Smooth muscle cell (in vitro differentiated cells): ENCODE measurements at regions not wholly inside any gene's neighbourhood (a gene's known extent, or its start where the extent isn't known, plus 50 kb on each side); places are given as distances from the start of the nearest gene placed in this dataset.

Source experiments
- DNase-seq: peaks from one replicate; lab custom pipeline; 2025; ENCODE audit not compliant: unreplicated experiment; lab: John Stamatoyannopoulos, UW
- H2AFZ ChIP-seq: fragments of 200-600 bp; sonication (generic); 2 replicates; pipeline ENCODE4 v1.6.0; 2016; ENCODE audit warnings: antibody characterized with exemption, low read depth, mild to moderate bottlenecking
- H3F3A ChIP-seq: fragments of 200-600 bp; sonication (generic); 2 replicates; pipeline ENCODE4 v1.6.0; 2017; ENCODE audit warnings: antibody characterized with exemption, low read depth
- H3K27ac ChIP-seq: fragments of 200-600 bp; sonication (generic); 2 replicates; pipeline ENCODE4 v1.5.1; 2016; ENCODE audit warnings: low read depth, mild to moderate bottlenecking
- H3K27me3 ChIP-seq: fragments of 200-600 bp; sonication (generic); 2 replicates; pipeline ENCODE4 v1.6.1; 2016; ENCODE audit warnings: low read depth, mild to moderate bottlenecking
- H3K36me3 ChIP-seq: fragments of 200-600 bp; sonication (generic); 2 replicates; pipeline ENCODE4 v1.5.1; 2016; ENCODE audit warnings: low read depth
- H3K4me1 ChIP-seq: fragments of 200-600 bp; sonication (generic); 2 replicates; pipeline ENCODE4 v1.5.1; 2016; ENCODE audit warnings: low read depth
- H3K4me2 ChIP-seq: fragments of 200-600 bp; sonication (generic); 2 replicates; pipeline ENCODE4 v1.6.0; 2016; ENCODE audit warnings: mild to moderate bottlenecking
- H3K4me3 ChIP-seq: fragments of 200-600 bp; sonication (generic); 2 replicates; pipeline ENCODE4 v1.5.1; 2016; ENCODE audit warnings: mild to moderate bottlenecking
- H3K79me2 ChIP-seq: fragments of 200-600 bp; sonication (generic); 2 replicates; pipeline ENCODE4 v1.6.0; 2016; ENCODE audit warnings: low read depth, mild to moderate bottlenecking
- H3K9ac ChIP-seq: fragments of 200-600 bp; sonication (generic); 2 replicates; pipeline ENCODE4 v1.6.0; 2016; ENCODE audit warnings: low read depth
- H3K9me3 ChIP-seq: fragments of 200-600 bp; sonication (generic); replicated peaks from 2 replicates; pipeline ENCODE4 v1.5.1; 2016; ENCODE audit warnings: low read depth
- H4K20me1 ChIP-seq: fragments of 200-600 bp; sonication (generic); 2 replicates; pipeline ENCODE4 v1.6.0; 2016; ENCODE audit warnings: low read depth
- WGBS: methylation state at CpG from one replicate; pipeline ENCODE4 v1.1.7; 2016; ENCODE audit warnings: low lambda C conversion rate; 5-methylcytosine and 5-hydroxymethylcytosine counted together
- TF ChIP-seq, protein P1 (sequence below): fragments of 200-600 bp; sonication (generic); IDR thresholded peaks from 2 replicates; pipeline ENCODE4 v1.5.1; 2017; ENCODE audit warnings: borderline replicate concordance, mild to moderate bottlenecking, antibody characterized with exemption; ENCODE audit not compliant: insufficient read depth, poor library complexity, severe bottlenecking

DNA sequence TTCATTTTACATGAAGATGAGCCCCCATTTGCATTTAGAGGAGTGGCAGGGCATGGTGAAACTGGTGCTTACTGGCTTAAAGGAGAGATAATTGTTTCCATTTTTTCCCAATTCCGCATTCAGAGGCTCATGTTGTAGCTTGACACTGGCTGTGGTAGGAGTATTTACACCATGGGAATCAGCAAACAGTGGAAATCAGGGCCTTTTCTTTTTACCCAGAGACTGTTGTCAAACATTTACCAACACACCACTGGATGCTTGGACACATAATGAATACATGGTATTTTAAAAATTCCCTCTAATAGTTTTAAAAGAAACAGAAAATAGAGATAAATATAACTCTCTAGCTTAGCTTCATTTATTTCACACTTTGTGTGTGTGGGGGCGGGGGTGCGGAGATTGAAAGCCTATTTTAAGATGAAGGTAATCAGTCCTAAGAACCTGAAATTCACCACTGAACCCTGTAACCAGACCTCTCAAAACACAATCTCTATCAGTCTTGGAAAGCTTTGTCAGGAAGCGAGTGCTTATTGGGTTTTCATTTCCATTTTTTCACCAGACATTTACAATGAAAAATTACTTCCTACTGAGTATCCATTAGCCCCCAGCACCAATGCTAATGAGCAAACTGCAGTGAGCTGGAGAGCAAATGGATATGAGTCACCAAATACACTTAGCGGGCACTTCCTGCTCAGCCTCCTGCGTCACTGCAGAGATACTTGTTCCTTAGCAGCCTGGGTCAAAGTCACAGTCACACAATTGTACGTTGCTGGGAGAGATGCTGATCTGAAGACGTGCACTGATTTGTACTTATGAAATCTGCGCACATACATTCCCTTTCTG is 532.0 kb downstream of the BCKDHB start:
- TF ChIP-seq, protein P1, sequence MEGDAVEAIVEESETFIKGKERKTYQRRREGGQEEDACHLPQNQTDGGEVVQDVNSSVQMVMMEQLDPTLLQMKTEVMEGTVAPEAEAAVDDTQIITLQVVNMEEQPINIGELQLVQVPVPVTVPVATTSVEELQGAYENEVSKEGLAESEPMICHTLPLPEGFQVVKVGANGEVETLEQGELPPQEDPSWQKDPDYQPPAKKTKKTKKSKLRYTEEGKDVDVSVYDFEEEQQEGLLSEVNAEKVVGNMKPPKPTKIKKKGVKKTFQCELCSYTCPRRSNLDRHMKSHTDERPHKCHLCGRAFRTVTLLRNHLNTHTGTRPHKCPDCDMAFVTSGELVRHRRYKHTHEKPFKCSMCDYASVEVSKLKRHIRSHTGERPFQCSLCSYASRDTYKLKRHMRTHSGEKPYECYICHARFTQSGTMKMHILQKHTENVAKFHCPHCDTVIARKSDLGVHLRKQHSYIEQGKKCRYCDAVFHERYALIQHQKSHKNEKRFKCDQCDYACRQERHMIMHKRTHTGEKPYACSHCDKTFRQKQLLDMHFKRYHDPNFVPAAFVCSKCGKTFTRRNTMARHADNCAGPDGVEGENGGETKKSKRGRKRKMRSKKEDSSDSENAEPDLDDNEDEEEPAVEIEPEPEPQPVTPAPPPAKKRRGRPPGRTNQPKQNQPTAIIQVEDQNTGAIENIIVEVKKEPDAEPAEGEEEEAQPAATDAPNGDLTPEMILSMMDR, result no peak
- Histone ChIP-seq H4K20me1 (no peaks in the 10 kb centered on the region), H3K27ac (peak overlapping the region; percentile 92), H3K4me2 (peak overlapping the region; percentile 77), H3K27me3 (no peaks in the 10 kb centered on the region), H3K9ac (peak overlapping the region; percentile 79), H3K36me3 (no peaks in the 10 kb centered on the region), H3K79me2 (no peaks in the 10 kb centered on the region), H3K4me3 (no peak overlapping the region), H3K4me1 (no peaks in the 10 kb centered on the region), H2AFZ (peak overlapping the region; percentile 73), H3F3A (no peaks in the 10 kb centered on the region), H3K9me3 (no peaks in the 10 kb centered on the region)
- WGBS, result 32% methylated on average over 9 of the region's 9 CpGs
- no peak for DNase-seq

DNA sequence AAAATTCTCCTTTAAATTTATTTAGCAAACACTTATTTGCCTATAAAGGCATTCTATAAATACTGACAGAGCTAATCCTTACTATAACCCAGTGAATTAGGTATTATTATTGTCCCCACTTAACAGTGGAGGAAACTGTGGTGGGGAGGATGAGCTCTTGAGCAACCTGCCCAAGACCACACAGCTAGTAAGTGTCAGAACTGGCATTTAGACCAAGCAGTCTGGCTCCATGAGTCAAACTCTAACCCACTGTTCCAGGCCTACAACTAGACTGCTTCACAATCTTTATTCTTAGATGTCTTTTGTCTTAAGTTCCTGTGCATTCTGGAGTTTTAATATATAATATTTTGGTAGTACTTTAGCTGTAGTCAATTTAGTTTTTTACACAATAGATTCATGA is 530.8 kb downstream of the BCKDHB start:
- Histone ChIP-seq H2AFZ (no peak overlapping the region), H3K27ac (peak overlapping the region; percentile 92), H3K4me1 (no peaks in the 10 kb centered on the region), H3K4me2 (no peak overlapping the region), H3K9ac (no peak overlapping the region), H3K4me3 (no peak overlapping the region), H3K79me2 (no peaks in the 10 kb centered on the region), H3K36me3 (no peaks in the 10 kb centered on the region), H3F3A (no peaks in the 10 kb centered on the region), H3K27me3 (no peaks in the 10 kb centered on the region), H3K9me3 (no peaks in the 10 kb centered on the region), H4K20me1 (no peaks in the 10 kb centered on the region)
- TF ChIP-seq, protein P1, result no peak
- no peak for DNase-seq

DNA sequence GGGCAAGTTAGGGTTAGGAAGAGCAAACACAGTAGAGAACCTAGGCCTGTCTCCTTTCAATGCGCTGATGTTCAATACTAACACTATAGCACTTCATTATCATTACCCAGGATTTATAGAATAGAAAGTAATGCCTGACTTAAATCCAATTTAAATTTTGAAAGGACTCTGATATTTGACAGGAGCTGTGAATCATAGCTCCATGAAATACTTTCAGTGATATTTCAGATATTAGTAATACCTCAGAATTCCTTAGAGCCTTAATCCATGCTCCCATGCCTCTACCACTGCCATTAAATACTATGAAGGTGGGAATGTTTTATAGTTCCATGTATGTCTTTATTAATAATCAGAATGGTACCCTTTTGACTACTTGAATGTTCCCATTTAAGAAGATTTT is 530.2 kb downstream of the BCKDHB start:
- no peaks in the 10 kb centered on the region for H3F3A ChIP-seq
- WGBS, result 94% methylated on average over 1 of the region's 1 CpG
- TF ChIP-seq, protein P1, result no peak
- no peak for DNase-seq
- no peaks in the 10 kb centered on the region for H3K9me3 ChIP-seq
- no peaks in the 10 kb centered on the region for H3K4me1 ChIP-seq
- H3K36me3 ChIP-seq, result no peaks in the 10 kb centered on the region
- no peak overlapping the region for H2AFZ ChIP-seq
- no peaks in the 10 kb centered on the region for H4K20me1 ChIP-seq
- no peak overlapping the region for H3K4me2 ChIP-seq
- no peak overlapping the region for H3K27ac ChIP-seq
- no peak overlapping the region for H3K9ac ChIP-seq
- no peaks in the 10 kb centered on the region for H3K27me3 ChIP-seq
- H3K79me2 ChIP-seq, result no peaks in the 10 kb centered on the region
- H3K4me3 ChIP-seq, result no peak overlapping the region

DNA sequence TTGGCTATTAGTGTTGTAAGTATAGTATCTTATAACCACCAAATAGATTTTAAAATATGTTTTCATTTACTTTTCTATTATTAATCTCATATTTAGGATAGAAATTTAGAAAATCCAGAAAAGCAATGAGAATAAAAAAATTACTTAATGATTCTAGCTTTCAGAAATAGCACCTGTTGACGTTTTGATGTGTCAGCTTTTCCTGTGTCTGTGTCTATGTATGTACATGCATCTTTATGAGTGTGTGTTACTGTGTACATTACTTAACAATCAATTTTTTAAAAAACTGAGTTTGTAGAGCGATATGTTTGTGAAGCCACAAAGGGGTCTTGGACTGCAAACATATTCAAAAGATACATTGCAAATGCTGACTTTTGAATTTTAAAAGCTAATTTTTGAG is 526.9 kb downstream of the BCKDHB start:
- no peak for DNase-seq
- Histone ChIP-seq H3K4me1 (no peaks in the 10 kb centered on the region), H3K27me3 (no peaks in the 10 kb centered on the region), H3K79me2 (no peaks in the 10 kb centered on the region), H3K9ac (no peak overlapping the region), H3K27ac (no peak overlapping the region), H3K9me3 (no peaks in the 10 kb centered on the region), H2AFZ (no peak overlapping the region), H4K20me1 (no peaks in the 10 kb centered on the region), H3F3A (no peaks in the 10 kb centered on the region), H3K36me3 (no peaks in the 10 kb centered on the region), H3K4me2 (no peak overlapping the region), H3K4me3 (no peak overlapping the region)
- WGBS, result 48% methylated on average over 2 of the region's 2 CpGs
- TF ChIP-seq, protein P1, result no peak
